ENCODE measurements at regions not wholly inside any gene's neighbourhood (a gene's known extent, or its start where the extent isn't known, plus 50 kb on each side); places are given as distances from the start of the nearest gene placed in this dataset.

GRCh38 chrX:82813671-82814078 lies 694.4 kb upstream of the POU3F4 start:
- no peak for TF ChIP-seq CTCF (IDR thresholded peaks at IDR 0.05)
- H3K4me1 ChIP-seq: peaks cover 0 to 3% (median 0%) of the 10 kb centered on the region in 4 donors
- no peaks in the 10 kb centered on the region for H3K36me3 ChIP-seq
- no peak overlapping the region for H3K27ac ChIP-seq
- no peak overlapping the region for H3K4me3 ChIP-seq
- intact Hi-C loops (cut with DNase I; ENCODE audit: low total_unique reads): no loop called here
- DNase-seq: no peak
- H3K9me3 ChIP-seq: no peaks in the 10 kb centered on the region
- no peaks in the 10 kb centered on the region for H3K27me3 ChIP-seq

- no peak for DNase-seq
- Histone ChIP-seq H3K4me1 (peaks cover 0 to 3% (median 0%) of the 10 kb centered on the region in 4 donors), H3K27me3 (no peaks in the 10 kb centered on the region), H3K27ac (no peak overlapping the region), H3K36me3 (no peaks in the 10 kb centered on the region), H3K4me3 (no peak overlapping the region), H3K9me3 (no peaks in the 10 kb centered on the region)
- TF ChIP-seq CTCF (IDR thresholded peaks at IDR 0.05): no peak
- intact Hi-C loops (cut with DNase I; ENCODE audit: low total_unique reads): no loop called here
Observed at GRCh38 chrX:82816001-82816400, 692.1 kb upstream of the POU3F4 start.

GRCh38 chrX:82816562-82816961 lies 691.5 kb upstream of the POU3F4 start:
- peaks cover 0 to 3% (median 0%) of the 10 kb centered on the region in 3 donors for H3K9me3 ChIP-seq
- no peak for DNase-seq
- peaks cover 0 to 3% (median 0%) of the 10 kb centered on the region in 4 donors for H3K4me1 ChIP-seq
- intact Hi-C loops (cut with DNase I; ENCODE audit: low total_unique reads): no loop called here
- no peaks in the 10 kb centered on the region for H3K36me3 ChIP-seq
- no peak for TF ChIP-seq CTCF (IDR thresholded peaks at IDR 0.05)
- no peak overlapping the region for H3K4me3 ChIP-seq
- H3K27me3 ChIP-seq: no peaks in the 10 kb centered on the region
- no peak overlapping the region for H3K27ac ChIP-seq

- no peak for TF ChIP-seq CTCF (IDR thresholded peaks at IDR 0.05)
- Histone ChIP-seq H3K9me3 (peaks cover 0 to 3% (median 0%) of the 10 kb centered on the region in 3 donors), H3K4me1 (no peaks in the 10 kb centered on the region), H3K27ac (no peak overlapping the region), H3K36me3 (no peaks in the 10 kb centered on the region), H3K4me3 (no peak overlapping the region), H3K27me3 (no peaks in the 10 kb centered on the region)
- no peak for DNase-seq
- intact Hi-C loops (cut with DNase I; ENCODE audit: low total_unique reads): no loop called here
Observed at GRCh38 chrX:82842286-82842685, 665.8 kb upstream of the POU3F4 start.

GRCh38 chrX:82848111-82848510 lies 660.0 kb upstream of the POU3F4 start:
- TF ChIP-seq CTCF (IDR thresholded peaks at IDR 0.05): no peak
- Histone ChIP-seq H3K27me3 (no peaks in the 10 kb centered on the region), H3K4me1 (no peaks in the 10 kb centered on the region), H3K4me3 (no peak overlapping the region), H3K27ac (no peak overlapping the region), H3K36me3 (no peaks in the 10 kb centered on the region), H3K9me3 (no peaks in the 10 kb centered on the region)
- intact Hi-C loops (cut with DNase I; ENCODE audit: low total_unique reads): no loop called here
- no peak for DNase-seq
